Hematopoietic multipotent progenitor cell treated with erythropoietin and hydrocortisone succinate and interleukin-3 and kit ligand, for 6 days (in vitro differentiated cells): ENCODE measurements at regions not wholly inside any gene's neighbourhood (a gene's known extent, or its start where the extent isn't known, plus 50 kb on each side); places are given as distances from the start of the nearest gene placed in this dataset.
"Not testable (repeated sequence)": the region's sequence is repeated elsewhere in the genome, so short reads cannot be mapped to it uniquely, and the experiment has no call there.

ENCODE experiments used
- DNase-seq: peaks from one replicate; pipeline ENCODE4 v3.0.0-alpha.2; 2015

- no peak for DNase-seq
Measured at GRCh38 chr14:44453433-44454171, 53.5 kb downstream of the FSCB start.

GRCh38 chr14:44450232-44450631 is 56.9 kb downstream of the FSCB start:
- not testable (repeated sequence) for DNase-seq

GRCh38 chr14:44449680-44450079 is 57.4 kb downstream of the FSCB start:
- DNase-seq = no peak

- no peak for DNase-seq
Measured at GRCh38 chr14:44448951-44449358, 58.1 kb downstream of the FSCB start.

DNA sequence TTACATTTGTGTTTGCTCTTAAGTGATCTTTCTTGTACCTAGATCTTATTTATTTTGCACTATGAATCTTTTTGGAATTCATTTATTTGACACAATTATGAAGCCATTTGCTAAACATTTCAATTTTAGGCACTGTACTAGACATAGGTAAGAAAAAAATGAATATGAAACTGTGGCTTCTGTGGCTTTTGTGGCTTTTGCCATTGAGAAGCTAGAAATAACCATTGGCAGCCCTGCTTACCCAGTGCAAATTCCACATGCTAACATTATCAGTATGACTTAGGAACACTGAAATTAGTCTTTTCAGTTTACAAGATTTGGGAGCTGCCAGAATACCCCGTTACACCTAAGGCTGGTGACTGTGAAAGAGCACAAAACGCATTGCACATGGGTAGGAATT is 60.1 kb downstream of the FSCB start:
- DNase-seq = no peak

DNA sequence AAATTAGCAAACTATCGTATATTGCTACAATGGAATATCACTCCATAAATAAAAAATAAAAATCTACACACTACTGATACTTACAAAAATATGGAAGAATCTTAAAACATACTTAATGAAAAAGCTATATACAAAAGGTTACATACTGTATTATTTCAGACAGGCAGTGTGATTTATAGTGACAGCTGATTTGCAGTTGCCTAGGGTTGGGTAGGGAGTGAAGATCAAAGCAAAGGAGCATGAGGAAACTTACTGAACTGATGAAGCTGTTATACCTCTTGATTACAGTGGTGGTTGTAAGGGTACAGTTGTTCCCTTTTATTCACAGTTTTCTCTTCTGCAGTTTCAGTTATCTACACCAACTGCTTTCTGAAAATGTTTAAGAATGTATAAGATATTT is 62.6 kb downstream of the FSCB start:
- DNase-seq = no peak

DNA sequence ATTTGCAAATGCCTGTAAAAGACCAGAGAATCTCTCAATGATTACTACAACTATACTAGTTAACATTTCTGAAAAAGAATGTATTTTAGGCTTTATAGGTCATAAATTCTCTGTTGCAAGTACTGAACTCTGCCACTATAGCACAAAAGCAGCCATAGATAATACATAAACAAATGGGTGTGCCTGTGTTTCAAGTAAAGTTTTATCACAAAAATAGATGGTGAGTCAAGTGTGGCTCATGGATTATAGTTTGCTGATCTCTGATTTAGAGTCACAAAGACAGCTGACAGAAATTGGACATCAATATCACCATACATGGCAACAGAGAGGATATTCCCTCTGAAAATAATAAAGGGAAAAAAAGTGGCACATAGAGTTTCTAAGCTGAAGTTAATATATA is 68.1 kb downstream of the FSCB start:
- no peak for DNase-seq

DNA sequence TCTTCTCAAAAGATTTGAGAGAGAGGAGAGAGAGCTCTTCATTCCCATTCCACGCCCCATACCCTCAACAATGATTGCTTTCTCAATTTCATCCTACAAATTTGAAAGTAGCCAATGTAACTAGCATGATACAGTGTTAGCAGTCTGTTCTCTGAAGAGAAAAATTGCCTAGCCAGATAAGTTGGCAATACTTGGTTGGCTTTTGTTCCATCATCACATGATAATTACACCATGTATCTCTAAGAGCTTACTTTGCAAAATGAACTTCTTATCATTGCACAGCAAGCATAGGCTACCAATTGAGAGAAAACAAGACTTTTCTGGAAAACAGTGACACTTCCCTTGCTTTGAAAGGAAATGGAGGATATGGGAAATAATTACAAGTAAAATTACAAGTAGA is 68.9 kb downstream of the FSCB start:
- no peak for DNase-seq

DNA sequence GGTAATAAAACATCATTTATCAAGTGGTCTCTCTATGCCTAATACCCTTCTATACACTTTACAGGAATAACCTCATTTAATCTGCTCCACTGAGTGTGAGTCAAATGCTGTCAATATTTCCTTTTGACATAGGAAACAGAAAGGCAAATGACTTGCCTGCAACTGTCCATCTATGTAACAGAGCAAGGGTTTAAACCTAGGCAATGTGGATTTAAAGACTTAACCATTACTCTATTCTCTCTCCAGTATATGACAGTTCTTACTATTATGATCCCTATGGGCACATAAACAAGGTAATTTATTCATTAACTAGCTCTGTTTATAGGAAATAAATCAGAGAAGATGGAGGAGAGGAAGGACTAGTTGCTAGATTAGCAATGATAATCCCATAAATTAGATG is 70.6 kb downstream of the FSCB start:
- no peak for DNase-seq

- DNase-seq = no peak
Measured at GRCh38 chr14:44428231-44428945, 78.7 kb downstream of the FSCB start.

DNA sequence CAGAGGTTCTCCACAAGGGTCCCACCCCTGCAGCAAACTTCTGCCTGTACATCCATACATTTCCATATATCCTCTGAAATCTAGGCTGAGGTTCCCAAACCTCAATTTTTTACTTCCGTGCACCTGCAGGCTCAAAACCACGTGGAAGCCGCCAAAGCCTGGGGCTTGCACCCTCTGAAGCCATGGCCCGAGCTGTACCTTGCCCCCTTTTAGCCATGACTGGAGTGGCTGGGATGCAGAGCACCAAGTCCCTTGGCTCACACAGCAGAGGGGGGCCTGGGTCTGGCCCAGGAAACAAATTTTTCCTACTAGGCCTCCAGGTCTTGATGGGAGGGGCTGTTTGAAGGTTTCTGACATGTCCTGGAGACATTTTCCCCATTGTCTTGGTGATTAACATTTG is 84.4 kb downstream of the FSCB start:
- no peak for DNase-seq

DNA sequence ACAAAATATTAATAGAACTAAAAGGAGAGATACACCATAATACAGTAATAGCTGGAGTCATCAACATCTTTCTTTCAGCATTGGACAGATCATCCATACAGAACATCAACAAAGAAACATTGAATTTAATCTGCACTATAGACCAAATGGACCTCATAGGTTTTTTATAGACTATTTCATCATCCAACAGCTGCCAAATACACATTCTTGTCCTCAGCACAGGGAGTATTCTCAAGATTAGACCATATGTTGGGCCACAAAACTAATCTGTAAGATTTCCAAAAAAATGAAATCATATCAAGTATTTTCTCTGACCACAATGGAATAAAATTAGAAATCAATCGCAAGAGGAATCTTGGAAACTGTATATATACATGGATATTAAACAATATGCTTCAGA is 86.9 kb downstream of the FSCB start:
- no peak for DNase-seq

GRCh38 chr14:44418856-44419255 is 88.2 kb downstream of the FSCB start:
- DNase-seq = no peak

DNA sequence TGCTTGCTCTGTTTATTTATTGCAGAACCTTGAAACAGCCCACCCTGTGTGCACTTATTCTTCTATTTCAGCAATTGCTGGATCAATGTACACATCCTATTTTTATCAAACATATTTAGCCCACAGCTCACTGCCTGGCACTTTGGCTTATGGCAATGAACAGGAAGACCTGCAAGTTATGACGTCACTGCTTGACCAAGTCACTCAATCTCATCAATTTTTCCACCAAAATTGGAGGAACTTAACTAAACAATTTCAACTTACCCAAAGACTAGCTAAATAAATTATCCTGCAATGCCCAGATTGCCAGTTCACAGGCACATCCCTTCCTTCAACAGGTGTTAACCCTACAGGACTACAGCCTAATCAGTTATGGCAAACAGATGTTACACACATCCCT is 89.3 kb downstream of the FSCB start:
- DNase-seq = no peak

- DNase-seq = no peak
Measured at GRCh38 chr14:44414646-44415045, 92.4 kb downstream of the FSCB start.

- no peak for DNase-seq
Measured at GRCh38 chr14:44412858-44413569, 94.1 kb downstream of the FSCB start.

DNA sequence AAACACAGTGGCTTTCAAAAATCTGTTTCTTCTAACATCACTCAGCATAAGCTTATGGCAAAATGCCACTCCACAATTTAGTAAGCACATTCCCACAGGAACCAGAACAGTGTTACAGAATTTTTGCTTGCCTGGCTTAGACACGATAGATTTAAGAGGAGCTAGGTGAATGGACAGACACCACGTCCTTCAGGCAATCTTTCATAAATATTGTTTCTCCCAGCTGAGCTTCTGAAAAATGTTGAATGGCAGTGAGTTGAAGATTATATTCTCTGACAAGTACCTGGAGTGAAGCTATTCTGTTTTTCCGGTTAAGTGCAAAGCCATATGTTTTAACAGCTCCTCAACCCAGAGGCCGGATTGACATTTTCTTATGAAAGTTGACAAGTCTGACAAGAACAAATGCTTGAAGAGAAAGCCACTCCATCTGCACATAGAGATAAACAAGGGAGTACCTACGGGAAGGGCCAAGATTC is 102.0 kb downstream of the FSCB start:
- no peak for DNase-seq

- no peak for DNase-seq
Measured at GRCh38 chr14:44404599-44404998, 102.5 kb downstream of the FSCB start.

GRCh38 chr14:44404036-44404435 is 103.0 kb downstream of the FSCB start:
- no peak for DNase-seq

DNA sequence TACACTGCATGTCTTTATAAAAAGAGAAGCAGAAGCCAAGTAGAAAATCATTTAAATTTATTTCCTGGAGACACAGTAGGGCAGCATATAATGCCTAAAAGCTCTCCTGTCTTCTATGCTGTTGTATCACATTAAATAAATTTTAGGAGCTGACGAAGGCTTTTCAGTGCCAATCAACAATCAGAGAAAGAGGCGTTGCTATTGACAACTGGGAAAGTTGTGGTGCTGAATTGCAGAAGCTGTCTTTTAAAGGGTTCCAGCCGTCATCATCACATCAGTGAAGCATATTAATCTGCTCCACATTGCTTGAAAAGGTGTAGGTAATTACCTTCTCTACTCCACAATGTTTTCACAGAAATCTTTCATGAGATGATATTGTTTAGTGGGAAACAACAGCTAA is 103.9 kb downstream of the FSCB start:
- no peak for DNase-seq

DNA sequence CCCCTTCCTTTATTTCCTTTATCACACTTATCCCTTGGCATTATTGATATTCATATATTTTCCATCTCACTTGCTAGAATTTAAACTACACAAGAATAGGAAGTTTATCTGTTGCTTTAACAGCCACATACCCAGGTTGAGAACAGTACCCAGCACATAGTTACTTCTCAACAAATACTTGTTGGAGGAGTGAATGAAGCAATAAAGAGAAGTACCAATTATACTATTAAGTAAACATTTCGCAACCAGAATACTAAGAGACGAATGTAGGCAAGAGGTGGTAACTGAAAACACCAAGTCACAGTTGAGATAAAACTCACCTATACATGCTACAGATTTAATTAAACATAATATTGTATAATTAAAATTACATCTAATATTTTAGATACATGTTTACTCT is 110.9 kb downstream of the FSCB start:
- no peak for DNase-seq

DNA sequence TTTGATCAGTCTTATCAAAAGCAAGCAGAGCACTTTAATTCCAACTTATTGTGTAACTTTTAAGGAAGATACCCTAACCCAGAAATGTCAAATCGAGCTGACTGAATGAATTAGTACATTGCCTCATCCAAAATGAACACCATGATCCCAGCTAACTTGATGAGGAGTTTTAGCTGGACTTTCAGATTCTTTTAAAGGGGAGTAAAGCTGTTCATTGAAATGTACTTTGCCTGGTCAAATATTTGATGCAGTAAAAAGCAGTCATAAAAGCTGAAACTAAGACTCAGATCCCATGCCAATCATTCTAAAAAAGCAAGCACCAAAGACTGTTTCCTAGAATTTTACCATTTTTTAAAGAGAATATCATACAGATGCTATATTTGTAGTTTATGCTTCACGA is 114.1 kb downstream of the FSCB start:
- no peak for DNase-seq

- DNase-seq = no peak
Measured at GRCh38 chr14:44388306-44388705, 118.8 kb downstream of the FSCB start.

- DNase-seq = no peak
Measured at GRCh38 chr14:44385906-44386305, 121.2 kb downstream of the FSCB start.
